ENCODE measurements at regions not wholly inside any gene's neighbourhood (a gene's known extent, or its start where the extent isn't known, plus 50 kb on each side); places are given as distances from the start of the nearest gene placed in this dataset.

DNA sequence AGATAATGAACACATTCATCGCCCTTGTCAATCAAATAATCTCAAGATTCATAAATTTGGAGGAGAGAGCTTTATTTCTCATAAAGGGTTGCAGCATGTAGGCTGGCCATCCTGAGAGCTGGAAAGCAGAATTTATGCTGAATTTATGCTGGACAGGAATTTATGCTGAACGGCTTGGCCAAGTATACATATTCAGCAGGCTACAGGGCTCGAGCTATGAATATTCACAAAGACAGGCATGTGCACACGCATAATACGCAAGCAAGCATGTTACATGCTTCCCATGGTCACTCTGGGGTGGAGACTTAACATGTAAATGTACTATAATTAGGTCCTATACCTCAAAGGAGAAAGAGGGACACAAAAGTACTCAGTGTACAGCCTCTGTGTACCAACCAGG, 618.8 kb downstream of the METTL4 start:
- Histone ChIP-seq H3K36me3 (ENCODE audit: insufficient read depth, low read length) (no peaks in the 10 kb centered on the region), H3K4me3 (no peak overlapping the region), H3K9me3 (ENCODE audit: low read depth, low read length) (no peaks in the 10 kb centered on the region), H3K27ac (no peak overlapping the region), H3K9ac (ENCODE audit: insufficient read length) (no peak overlapping the region)
- TF ChIP-seq FOXP2 (optimal IDR thresholded peaks at IDR 0.05; ENCODE audit: control extremely low read depth, extremely low read length, insufficient read depth) (no peak), POLR2AphosphoS5 (IDR thresholded peaks at IDR 0.05; ENCODE audit: borderline replicate concordance, low read depth, low read length) (no peak), EZH2 (IDR thresholded peaks at IDR 0.05) (no peak)
- DNase-seq (ENCODE audit: low read depth, low spot score), result no peak

DNA sequence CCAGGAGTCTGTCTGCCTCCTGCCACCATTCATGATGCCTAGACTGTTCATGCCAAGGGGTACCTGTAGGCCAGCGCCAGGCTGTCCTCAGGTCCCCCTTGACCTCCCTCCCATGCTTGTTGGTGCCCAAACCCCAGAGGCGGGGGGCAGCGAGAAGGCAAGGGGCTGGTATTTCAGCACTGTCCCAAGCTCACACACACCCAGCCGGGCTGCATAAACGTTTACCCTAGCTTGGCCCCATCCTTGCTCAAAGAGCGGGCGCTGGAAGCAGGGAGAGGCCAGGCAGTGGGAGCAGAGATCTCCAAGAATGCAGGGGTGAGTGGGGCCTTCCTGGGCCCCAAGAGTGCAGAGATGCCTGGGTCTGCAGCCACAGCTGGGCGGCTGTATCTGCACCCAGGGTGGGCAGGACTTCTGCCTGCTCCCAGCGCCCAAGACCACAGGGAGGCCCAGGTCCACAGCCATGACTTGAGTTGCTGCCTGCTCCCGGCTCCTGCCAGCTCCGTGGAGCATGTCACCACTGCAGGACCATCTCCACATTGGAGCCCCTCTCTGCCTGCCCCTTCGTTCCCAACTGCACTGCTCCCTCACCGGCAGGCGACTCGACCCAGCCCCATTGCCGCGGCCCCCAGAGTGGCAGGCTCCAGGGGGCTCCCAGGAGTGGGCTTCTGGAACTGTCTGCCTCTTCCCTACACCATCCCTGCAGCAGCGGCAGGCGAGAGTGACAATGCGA, 616.6 kb downstream of the METTL4 start:
- DNase-seq (ENCODE audit: low read depth, low spot score), result no peak
- H3K9me3 ChIP-seq (ENCODE audit: low read depth, low read length), result no peaks in the 10 kb centered on the region
- H3K36me3 ChIP-seq (ENCODE audit: insufficient read depth, low read length), result no peaks in the 10 kb centered on the region
- H3K4me3 ChIP-seq, result no peak overlapping the region
- H3K9ac ChIP-seq (ENCODE audit: insufficient read length), result no peak overlapping the region
- TF ChIP-seq POLR2AphosphoS5 (IDR thresholded peaks at IDR 0.05; ENCODE audit: borderline replicate concordance, low read depth, low read length) (no peak), EZH2 (IDR thresholded peaks at IDR 0.05) (no peak), FOXP2 (optimal IDR thresholded peaks at IDR 0.05; ENCODE audit: control extremely low read depth, extremely low read length, insufficient read depth) (no peak)
- H3K27ac ChIP-seq, result no peak overlapping the region

DNA sequence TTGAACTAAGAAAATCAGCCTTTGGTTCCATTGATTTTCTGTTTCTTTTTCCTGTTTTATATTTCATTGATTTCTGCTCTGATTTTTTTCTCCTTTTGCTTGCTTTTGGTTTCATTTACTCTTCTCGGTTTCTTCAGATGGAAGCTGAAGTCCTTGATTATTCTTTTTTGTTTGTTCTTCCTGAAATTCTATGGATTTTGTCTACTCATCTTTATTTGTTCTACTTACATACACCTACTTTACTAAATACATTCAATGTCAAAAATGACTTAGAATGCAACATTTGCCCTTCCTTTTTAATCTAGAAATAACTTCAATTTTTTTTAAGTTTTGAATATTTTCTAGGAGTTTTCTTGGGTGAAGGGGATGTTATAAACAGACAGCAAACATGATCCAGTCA, 612.5 kb downstream of the METTL4 start:
- Histone ChIP-seq H3K27ac (no peak overlapping the region), H3K4me3 (no peak overlapping the region), H3K9ac (ENCODE audit: insufficient read length) (no peak overlapping the region), H3K9me3 (ENCODE audit: low read depth, low read length) (no peaks in the 10 kb centered on the region), H3K36me3 (ENCODE audit: insufficient read depth, low read length) (no peaks in the 10 kb centered on the region)
- no peak for TF ChIP-seq POLR2AphosphoS5 (IDR thresholded peaks at IDR 0.05; ENCODE audit: borderline replicate concordance, low read depth, low read length)
- TF ChIP-seq FOXP2 (optimal IDR thresholded peaks at IDR 0.05; ENCODE audit: control extremely low read depth, extremely low read length, insufficient read depth), result no peak
- no peak for TF ChIP-seq EZH2 (IDR thresholded peaks at IDR 0.05)
- DNase-seq (ENCODE audit: low read depth, low spot score), result no peak

DNA sequence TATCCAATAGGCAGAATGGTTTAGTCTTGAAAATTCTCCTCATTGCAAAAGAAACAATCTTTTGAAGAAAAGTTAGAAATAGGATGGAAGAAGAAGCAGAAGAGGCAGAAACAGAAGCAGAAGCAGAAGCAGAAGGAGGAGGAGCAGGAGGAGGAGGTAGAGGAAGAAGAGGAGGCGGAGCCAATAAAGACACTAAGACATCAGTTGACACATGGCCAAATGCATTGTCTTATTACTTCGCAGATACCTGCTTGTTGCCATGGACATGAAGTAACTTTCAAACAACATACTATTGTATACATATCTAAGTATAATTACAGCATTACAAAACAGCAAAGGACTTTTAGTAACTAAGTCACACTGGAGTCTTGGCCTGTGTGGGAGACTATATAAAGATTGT, 606.3 kb downstream of the METTL4 start:
- H3K27ac ChIP-seq, result no peak overlapping the region
- no peaks in the 10 kb centered on the region for H3K36me3 ChIP-seq (ENCODE audit: insufficient read depth, low read length)
- no peaks in the 10 kb centered on the region for H3K9me3 ChIP-seq (ENCODE audit: low read depth, low read length)
- no peak overlapping the region for H3K9ac ChIP-seq (ENCODE audit: insufficient read length)
- H3K4me3 ChIP-seq, result no peak overlapping the region
- TF ChIP-seq POLR2AphosphoS5 (IDR thresholded peaks at IDR 0.05; ENCODE audit: borderline replicate concordance, low read depth, low read length) (no peak), FOXP2 (optimal IDR thresholded peaks at IDR 0.05; ENCODE audit: control extremely low read depth, extremely low read length, insufficient read depth) (no peak), EZH2 (IDR thresholded peaks at IDR 0.05) (no peak)
- no peak for DNase-seq (ENCODE audit: low read depth, low spot score)

DNA sequence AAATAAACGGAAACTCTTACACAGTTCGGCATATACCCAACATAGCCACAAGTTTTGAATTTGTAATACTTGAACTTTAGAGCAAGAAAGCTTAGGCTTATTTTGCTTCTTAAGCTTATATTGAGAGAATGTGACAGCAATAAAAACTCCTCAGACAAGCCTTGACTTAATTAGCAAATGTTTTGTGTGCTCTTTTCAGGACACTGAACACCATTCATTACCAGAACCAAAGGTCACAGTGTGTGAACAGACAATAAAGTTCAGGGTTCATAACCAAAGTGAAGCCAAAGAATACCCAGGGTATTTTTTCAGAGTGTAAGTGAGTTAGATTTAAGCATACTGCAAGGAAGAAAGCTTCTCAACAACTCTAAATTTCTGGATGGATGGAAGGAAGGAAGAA, 605.8 kb downstream of the METTL4 start:
- TF ChIP-seq FOXP2 (optimal IDR thresholded peaks at IDR 0.05; ENCODE audit: control extremely low read depth, extremely low read length, insufficient read depth), result no peak
- TF ChIP-seq EZH2 (IDR thresholded peaks at IDR 0.05), result no peak
- no peak for TF ChIP-seq POLR2AphosphoS5 (IDR thresholded peaks at IDR 0.05; ENCODE audit: borderline replicate concordance, low read depth, low read length)
- no peak overlapping the region for H3K27ac ChIP-seq
- DNase-seq (ENCODE audit: low read depth, low spot score), result no peak

DNA sequence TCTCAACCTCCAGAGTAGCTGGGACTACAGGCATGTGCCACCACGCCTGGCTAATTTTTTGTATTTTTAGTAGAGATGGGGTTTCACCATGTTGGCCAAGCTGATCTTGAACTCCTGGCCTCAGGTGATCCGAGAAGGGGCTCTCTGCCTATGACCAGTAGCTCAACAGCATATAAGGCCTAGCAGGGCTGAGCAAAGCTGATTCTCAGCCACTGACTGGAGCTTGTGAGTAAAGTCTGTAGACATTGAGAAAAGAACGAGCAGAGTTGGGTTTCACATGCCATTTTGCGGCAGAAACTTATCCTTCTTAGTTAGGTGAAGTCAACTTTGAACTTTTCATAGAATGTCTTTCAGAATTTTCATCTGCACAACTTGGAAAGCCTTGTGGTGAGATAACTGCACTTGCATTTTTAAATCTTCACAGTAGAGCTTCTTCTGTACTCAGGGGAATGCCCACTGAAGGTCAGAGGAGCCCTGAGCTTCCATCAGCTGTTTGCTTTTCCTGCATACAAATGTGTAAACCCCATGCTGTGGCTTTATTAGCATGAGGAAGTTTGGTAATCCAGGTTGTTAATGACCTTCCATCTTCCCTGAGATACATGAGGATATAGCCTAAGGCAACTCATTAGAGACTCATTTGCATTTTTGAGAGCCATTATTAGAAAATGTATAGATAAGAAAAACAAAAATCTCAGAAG, 602.4 kb downstream of the METTL4 start:
- TF ChIP-seq EZH2 (IDR thresholded peaks at IDR 0.05) (no peak), FOXP2 (optimal IDR thresholded peaks at IDR 0.05; ENCODE audit: control extremely low read depth, extremely low read length, insufficient read depth) (no peak), POLR2AphosphoS5 (IDR thresholded peaks at IDR 0.05; ENCODE audit: borderline replicate concordance, low read depth, low read length) (no peak)
- no peak for DNase-seq (ENCODE audit: low read depth, low spot score)

More for the DNA sequence above, 605.8 kb downstream of the METTL4 start:
- H3K9ac ChIP-seq (ENCODE audit: insufficient read length), result no peak overlapping the region
- H3K36me3 ChIP-seq (ENCODE audit: insufficient read depth, low read length), result no peaks in the 10 kb centered on the region
- no peak overlapping the region for H3K4me3 ChIP-seq
- no peaks in the 10 kb centered on the region for H3K9me3 ChIP-seq (ENCODE audit: low read depth, low read length)

DNA sequence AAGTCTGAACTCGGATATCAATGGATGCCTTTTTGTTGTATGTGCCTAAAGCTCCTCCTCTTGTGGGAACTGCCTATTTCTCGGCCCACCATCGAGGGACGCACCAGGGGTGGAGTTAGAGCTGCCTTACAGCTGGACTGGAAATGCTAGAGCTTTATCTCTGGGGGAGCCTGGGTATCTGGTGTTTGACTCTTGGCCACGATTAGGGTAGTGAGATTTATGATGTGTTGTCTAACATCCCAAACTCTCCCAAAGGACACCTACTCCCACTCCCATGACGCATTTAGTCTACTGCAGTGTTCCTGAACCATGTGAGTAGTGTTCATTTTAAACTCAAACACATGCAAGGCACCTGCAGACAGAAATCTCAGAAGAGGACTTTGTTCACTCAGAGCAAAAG, 594.8 kb downstream of the METTL4 start:
- H3K9me3 ChIP-seq (ENCODE audit: low read depth, low read length), result no peaks in the 10 kb centered on the region
- no peak for DNase-seq (ENCODE audit: low read depth, low spot score)
- H3K9ac ChIP-seq (ENCODE audit: insufficient read length), result no peak overlapping the region
- no peak overlapping the region for H3K27ac ChIP-seq
- no peaks in the 10 kb centered on the region for H3K36me3 ChIP-seq (ENCODE audit: insufficient read depth, low read length)
- H3K4me3 ChIP-seq, result no peak overlapping the region
- TF ChIP-seq EZH2 (IDR thresholded peaks at IDR 0.05), result no peak
- no peak for TF ChIP-seq FOXP2 (optimal IDR thresholded peaks at IDR 0.05; ENCODE audit: control extremely low read depth, extremely low read length, insufficient read depth)
- TF ChIP-seq POLR2AphosphoS5 (IDR thresholded peaks at IDR 0.05; ENCODE audit: borderline replicate concordance, low read depth, low read length), result no peak

More for the DNA sequence above, 602.4 kb downstream of the METTL4 start:
- H3K9ac ChIP-seq (ENCODE audit: insufficient read length), result no peak overlapping the region
- no peaks in the 10 kb centered on the region for H3K36me3 ChIP-seq (ENCODE audit: insufficient read depth, low read length)
- H3K4me3 ChIP-seq, result no peak overlapping the region
- H3K27ac ChIP-seq, result no peak overlapping the region
- H3K9me3 ChIP-seq (ENCODE audit: low read depth, low read length), result no peaks in the 10 kb centered on the region

DNA sequence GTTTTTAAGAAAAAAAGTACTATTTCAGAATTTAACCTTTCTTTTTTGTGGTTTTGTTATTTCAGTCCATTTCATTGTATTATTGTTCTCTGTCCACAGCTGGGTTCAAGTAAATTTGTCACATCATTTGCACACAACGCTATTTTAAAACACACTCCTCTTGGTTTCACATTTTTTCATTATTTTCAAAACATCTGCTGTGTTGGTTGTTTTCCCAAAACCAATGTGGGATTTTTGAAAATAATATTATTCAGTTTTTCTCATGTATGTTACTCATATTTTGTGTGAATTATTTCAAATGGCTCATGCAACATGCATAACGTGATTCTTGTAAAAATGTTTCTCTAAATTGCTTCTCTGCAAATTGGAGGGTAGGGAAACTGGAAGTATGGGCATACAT, 589.2 kb downstream of the METTL4 start:
- TF ChIP-seq POLR2AphosphoS5 (IDR thresholded peaks at IDR 0.05; ENCODE audit: borderline replicate concordance, low read depth, low read length) (no peak), FOXP2 (optimal IDR thresholded peaks at IDR 0.05; ENCODE audit: control extremely low read depth, extremely low read length, insufficient read depth) (no peak)
- DNase-seq (ENCODE audit: low read depth, low spot score), result no peak
- Histone ChIP-seq H3K9ac (ENCODE audit: insufficient read length) (no peak overlapping the region), H3K9me3 (ENCODE audit: low read depth, low read length) (no peaks in the 10 kb centered on the region), H3K4me3 (no peak overlapping the region), H3K36me3 (ENCODE audit: insufficient read depth, low read length) (no peaks in the 10 kb centered on the region), H3K27ac (no peak overlapping the region)
